WERI-Rb-1 (cell line): ENCODE measurements at regions not wholly inside any gene's neighbourhood (a gene's known extent, or its start where the extent isn't known, plus 50 kb on each side); places are given as distances from the start of the nearest gene placed in this dataset.

ENCODE experiments used
- DNase-seq: peaks from one replicate; pipeline ENCODE4 v3.0.0-alpha.2; 2020
- H3K27ac ChIP-seq: fragments of 250-450 bp; sonication (Bioruptor Pico); 2 replicates; pipeline ENCODE4 v1.5.1; 2020; ENCODE audit warnings: mild to moderate bottlenecking, moderate library complexity
- H3K27me3 ChIP-seq: fragments of 250-450 bp; sonication (Bioruptor Pico); 2 replicates; pipeline ENCODE4 v1.5.1; 2021; ENCODE audit warnings: mild to moderate bottlenecking, low read depth, moderate library complexity; ENCODE audit not compliant: insufficient read depth, severe bottlenecking
- H3K36me3 ChIP-seq: fragments of 250-450 bp; sonication (Bioruptor Pico); 2 replicates; pipeline ENCODE4 v1.5.1; 2020; ENCODE audit warnings: mild to moderate bottlenecking, moderate library complexity
- H3K4me3 ChIP-seq: 2 replicates; pipeline ENCODE4 v1.5.1; 2011; ENCODE audit warnings: low read depth, mild to moderate bottlenecking, control low read depth, low read length
- H3K9me3 ChIP-seq: fragments of 250-450 bp; sonication (Bioruptor Pico); 2 replicates; pipeline ENCODE4 v1.5.1; 2021; ENCODE audit warnings: mild to moderate bottlenecking, moderate library complexity; ENCODE audit not compliant: severe bottlenecking
- CTCF ChIP-seq: IDR thresholded peaks from 2 replicates; pipeline ENCODE4 v1.5.1; 2011; ENCODE audit warnings: low read depth, mild to moderate bottlenecking, control low read depth, inconsistent platforms, low read length

- no peaks in the 10 kb centered on the region for H3K36me3 ChIP-seq
- no peaks in the 10 kb centered on the region for H3K9me3 ChIP-seq
- peak; percentile 12; the same call in 1 of the 2 replicates for TF ChIP-seq CTCF
- H3K27ac ChIP-seq: no peak overlapping the region
- H3K4me3 ChIP-seq: no peak overlapping the region
- H3K27me3 ChIP-seq: no peaks in the 10 kb centered on the region
- DNase-seq: no peak
These were observed 200.2 kb downstream of the BRD1 start for GRCh38 chr22:49627217-49628181.

- TF ChIP-seq CTCF: no peak
- H3K27ac ChIP-seq: no peak overlapping the region
- no peaks in the 10 kb centered on the region for H3K36me3 ChIP-seq
- no peaks in the 10 kb centered on the region for H3K27me3 ChIP-seq
- H3K4me3 ChIP-seq: no peak overlapping the region
- no peak for DNase-seq
- H3K9me3 ChIP-seq: no peaks in the 10 kb centered on the region
These were observed 201.1 kb downstream of the BRD1 start for GRCh38 chr22:49626361-49627216.

GRCh38 chr22:49624421-49625177 is 203.1 kb downstream of the BRD1 start:
- Histone ChIP-seq H3K36me3 (no peaks in the 10 kb centered on the region), H3K27ac (no peak overlapping the region), H3K9me3 (no peaks in the 10 kb centered on the region), H3K4me3 (no peak overlapping the region), H3K27me3 (no peaks in the 10 kb centered on the region)
- DNase-seq: no peak
- no peak for TF ChIP-seq CTCF

- H3K27me3 ChIP-seq: no peaks in the 10 kb centered on the region
These were observed 204.0 kb downstream of the BRD1 start for GRCh38 chr22:49623715-49624114.

More at GRCh38 chr22:49623715-49624114, 204.0 kb downstream of the BRD1 start:
- Histone ChIP-seq H3K4me3 (no peak overlapping the region), H3K36me3 (no peaks in the 10 kb centered on the region), H3K27ac (no peak overlapping the region), H3K9me3 (no peaks in the 10 kb centered on the region)
- TF ChIP-seq CTCF: no peak
- DNase-seq: no peak
